Ectodermal cell (in vitro differentiated cells): ENCODE measurements at regions not wholly inside any gene's neighbourhood (a gene's known extent, or its start where the extent isn't known, plus 50 kb on each side); places are given as distances from the start of the nearest gene placed in this dataset.

ENCODE experiments used
- H3K27ac ChIP-seq: 2 replicates; pipeline ENCODE4 v1.7.0; 2013; ENCODE audit warnings: mild to moderate bottlenecking, low read depth, low read length; ENCODE audit not compliant: insufficient read depth, poor library complexity, severe bottlenecking
- H3K27me3 ChIP-seq: 2 replicates; pipeline ENCODE4 v1.7.0; 2013; ENCODE audit warnings: mild to moderate bottlenecking, low read length; ENCODE audit not compliant: insufficient read depth, control insufficient read depth, poor library complexity, severe bottlenecking
- H3K36me3 ChIP-seq: one replicate; pipeline ENCODE4 v1.7.0; 2013; ENCODE audit warnings: low read length; ENCODE audit not compliant: control insufficient read depth, insufficient read depth
- H3K4me1 ChIP-seq: one replicate; pipeline ENCODE4 v1.7.0; 2013; ENCODE audit warnings: low read length; ENCODE audit not compliant: control insufficient read depth, insufficient read depth
- H3K4me3 ChIP-seq: 2 replicates; pipeline ENCODE4 v1.7.0; 2013; ENCODE audit warnings: low read depth, low read length, control low read depth; ENCODE audit not compliant: insufficient read depth
- H3K9me3 ChIP-seq: 2 replicates; pipeline ENCODE4 v1.7.0; 2013; ENCODE audit warnings: mild to moderate bottlenecking, low read length, moderate library complexity; ENCODE audit not compliant: control insufficient read depth
- WGBS, 2 experiments: methylation state at CpG; one replicate each; pipeline ENCODE4 v1.1.7; 2013; ENCODE audit warnings: missing lambda C conversion rate in 2 of 2; 5-methylcytosine and 5-hydroxymethylcytosine counted together

DNA sequence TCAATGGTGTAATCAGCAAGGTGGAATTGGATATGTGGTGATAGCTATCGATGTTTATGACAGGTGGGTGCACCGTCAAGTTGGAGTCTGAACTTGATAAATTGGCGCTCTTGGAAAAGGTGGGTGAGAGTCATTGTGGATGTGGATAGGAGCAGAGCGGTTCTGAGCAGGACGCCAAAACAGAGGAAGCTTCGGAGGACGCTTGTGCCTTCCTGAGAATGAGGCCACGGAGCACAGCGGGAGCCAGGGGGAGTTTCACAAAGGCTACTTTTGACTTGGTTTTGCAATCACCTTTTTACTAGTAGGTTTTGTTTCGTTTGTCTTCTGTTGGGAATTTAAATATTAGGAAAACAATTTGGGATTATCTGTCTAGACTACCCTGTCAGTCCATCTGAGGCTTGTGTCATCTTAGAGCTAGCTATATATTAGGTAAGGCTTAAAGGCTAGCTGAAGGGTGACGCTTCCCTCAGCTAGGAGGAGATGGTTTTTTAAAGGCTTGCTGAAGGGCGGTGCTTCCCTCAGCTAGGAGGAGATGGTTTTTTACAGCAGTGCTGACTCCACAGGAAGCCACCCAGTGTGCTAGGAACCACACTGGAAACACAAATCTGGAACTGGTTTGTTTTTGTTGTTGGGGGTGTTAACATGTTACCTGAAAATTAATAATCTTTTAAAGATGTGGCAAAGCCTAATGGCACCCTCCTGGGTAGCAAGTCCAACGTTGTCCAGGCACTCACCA lies 142.4 kb upstream of the IRX4 start:
- H3K27me3 ChIP-seq: peaks cover 2% of the 10 kb centered on the region
- no peak overlapping the region for H3K27ac ChIP-seq
- H3K4me3 ChIP-seq: no peak overlapping the region
- WGBS, 2 experiments: 64% methylated on average over 13 of the region's 13 CpGs
- H3K36me3 ChIP-seq: no peaks in the 10 kb centered on the region
- no peaks in the 10 kb centered on the region for H3K4me1 ChIP-seq
- H3K9me3 ChIP-seq: no peaks in the 10 kb centered on the region

DNA sequence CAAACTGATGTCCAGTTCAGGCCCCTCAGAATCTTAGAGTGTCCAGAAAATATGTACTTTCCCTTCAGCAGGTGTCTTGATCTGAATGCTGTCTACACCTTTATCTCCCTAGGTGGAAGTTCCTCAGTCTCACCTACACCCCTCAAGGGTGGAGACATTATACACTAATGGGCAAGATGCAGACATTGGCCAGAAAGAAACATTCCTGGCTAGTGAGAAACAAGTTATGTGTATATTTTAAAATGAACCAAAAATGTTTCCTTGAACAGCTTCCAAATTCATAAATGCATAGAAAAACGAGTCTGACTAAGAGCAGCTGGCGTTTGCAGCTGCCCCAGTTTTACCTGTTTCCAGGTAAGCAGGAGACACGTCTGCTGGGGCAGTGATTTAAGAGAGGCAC lies 140.5 kb upstream of the IRX4 start:
- Histone ChIP-seq H3K27ac (no peak overlapping the region), H3K4me1 (no peaks in the 10 kb centered on the region), H3K27me3 (no peaks in the 10 kb centered on the region), H3K36me3 (no peaks in the 10 kb centered on the region), H3K9me3 (no peaks in the 10 kb centered on the region), H3K4me3 (no peak overlapping the region)
- WGBS, 2 experiments: 87 to 93% methylated on average over 3 of the region's 3 CpGs

DNA sequence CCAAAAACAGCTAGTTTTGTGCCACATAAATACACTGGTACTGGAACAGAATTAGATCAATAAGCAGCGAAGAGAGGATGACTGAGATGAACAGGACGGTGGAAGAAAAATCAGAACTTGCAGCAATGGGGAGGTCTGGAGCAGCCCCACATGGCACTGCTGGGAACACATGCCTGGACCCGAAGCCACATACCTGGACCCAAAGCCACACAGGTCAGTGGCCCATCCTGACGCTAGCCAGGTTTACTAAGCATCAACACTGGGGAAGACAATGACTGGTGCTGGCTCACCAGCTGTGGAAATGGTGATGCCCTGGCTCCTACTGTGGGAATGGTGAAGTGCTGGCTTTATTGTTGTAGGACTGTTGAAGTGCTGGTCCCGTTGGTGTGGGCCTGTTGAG lies 139.7 kb upstream of the IRX4 start:
- Histone ChIP-seq H3K9me3 (no peaks in the 10 kb centered on the region), H3K36me3 (no peaks in the 10 kb centered on the region), H3K4me1 (no peaks in the 10 kb centered on the region), H3K4me3 (no peak overlapping the region), H3K27me3 (no peaks in the 10 kb centered on the region), H3K27ac (no peak overlapping the region)
- WGBS, 2 experiments: 90 to 91% methylated on average over 5 of the region's 5 CpGs

DNA sequence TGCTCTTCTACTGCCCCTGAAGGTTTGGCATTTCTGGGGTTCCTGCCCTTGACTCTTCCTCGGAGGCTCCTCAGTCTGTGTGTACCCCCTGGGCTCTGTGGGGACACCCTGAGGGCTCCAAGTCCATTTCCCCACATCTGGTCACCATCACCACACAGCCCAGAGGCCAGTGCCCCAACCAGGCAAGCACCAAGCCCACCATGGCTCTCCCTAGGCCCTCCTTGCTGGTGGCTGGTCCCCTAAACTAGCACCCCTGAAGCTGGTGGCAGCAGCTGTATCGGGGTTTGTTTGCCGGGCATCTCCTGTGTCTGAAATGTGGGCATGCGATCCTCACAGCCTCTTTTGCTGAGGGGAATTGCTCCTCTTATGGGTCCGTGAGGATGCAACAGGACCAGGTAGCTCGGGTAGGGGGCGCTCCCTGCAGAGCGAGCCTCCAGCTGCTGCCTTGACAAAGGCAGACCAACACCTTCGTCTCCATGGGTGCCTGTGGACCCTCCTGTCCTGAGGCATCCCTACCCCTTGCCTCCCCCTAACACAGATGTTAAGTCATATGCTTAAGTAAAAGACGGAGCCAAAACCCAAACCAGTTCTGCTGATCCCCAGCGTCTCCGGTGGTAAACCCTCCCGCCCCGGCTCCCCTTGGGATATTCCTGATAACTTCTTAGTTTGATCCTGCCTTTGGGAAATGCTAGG lies 138.9 kb upstream of the IRX4 start:
- H3K27me3 ChIP-seq: no peaks in the 10 kb centered on the region
- no peaks in the 10 kb centered on the region for H3K36me3 ChIP-seq

DNA sequence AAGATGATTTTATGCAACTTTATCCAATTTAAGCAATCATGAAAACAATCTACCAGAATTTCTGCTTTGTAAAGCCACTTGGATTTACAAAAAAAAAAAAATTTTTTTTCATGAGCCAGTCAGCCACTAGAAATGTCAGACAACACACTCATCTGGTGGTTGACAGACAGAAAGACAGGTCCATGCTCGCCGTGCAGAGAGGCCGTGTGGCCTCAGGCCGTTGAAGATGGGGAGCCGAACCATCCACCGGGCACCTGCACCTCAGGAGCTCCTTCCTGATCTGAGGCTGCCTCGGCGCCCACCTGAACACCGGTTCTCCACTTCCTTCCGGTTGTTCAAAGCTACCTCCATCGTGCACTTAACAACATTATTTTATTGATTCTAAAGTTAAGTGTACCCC lies 138.0 kb upstream of the IRX4 start:
- H3K36me3 ChIP-seq: no peaks in the 10 kb centered on the region
- no peak overlapping the region for H3K27ac ChIP-seq
- 91 to 93% methylated on average over 11 of the region's 11 CpGs for WGBS, 2 experiments

More for the DNA sequence above, 138.9 kb upstream of the IRX4 start:
- 92 to 93% methylated on average over 14 of the region's 14 CpGs for WGBS, 2 experiments
- H3K4me1 ChIP-seq: no peaks in the 10 kb centered on the region
- H3K27ac ChIP-seq: no peak overlapping the region
- no peaks in the 10 kb centered on the region for H3K9me3 ChIP-seq
- H3K4me3 ChIP-seq: no peak overlapping the region

DNA sequence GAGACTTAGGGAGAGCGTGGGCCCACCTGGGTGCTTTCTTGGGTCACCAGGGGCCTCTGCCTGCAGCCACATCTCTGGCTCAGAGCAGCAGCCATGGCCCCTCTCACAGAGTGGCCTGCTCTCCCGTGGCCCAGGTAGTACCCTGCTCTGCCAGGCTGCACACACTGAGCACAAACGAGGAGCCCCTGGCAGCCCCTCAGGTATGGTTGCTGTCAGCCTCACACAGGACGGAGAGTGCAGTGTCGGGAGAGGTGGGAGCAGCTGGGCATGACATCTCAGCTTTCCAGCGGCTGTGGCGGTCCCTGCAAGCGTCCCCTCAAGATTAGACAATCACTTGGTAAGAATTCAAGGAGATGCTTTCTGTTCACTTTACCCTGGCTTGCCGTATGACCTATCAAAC lies 137.0 kb upstream of the IRX4 start:
- no peaks in the 10 kb centered on the region for H3K9me3 ChIP-seq
- no peak overlapping the region for H3K27ac ChIP-seq
- H3K4me1 ChIP-seq: no peaks in the 10 kb centered on the region
- H3K36me3 ChIP-seq: no peaks in the 10 kb centered on the region
- WGBS, 2 experiments: 92% methylated on average over 9 of the region's 9 CpGs
- no peaks in the 10 kb centered on the region for H3K27me3 ChIP-seq
- no peak overlapping the region for H3K4me3 ChIP-seq

More for the DNA sequence above, 138.0 kb upstream of the IRX4 start:
- no peaks in the 10 kb centered on the region for H3K4me1 ChIP-seq
- H3K9me3 ChIP-seq: no peaks in the 10 kb centered on the region
- H3K27me3 ChIP-seq: no peaks in the 10 kb centered on the region
- H3K4me3 ChIP-seq: no peak overlapping the region

DNA sequence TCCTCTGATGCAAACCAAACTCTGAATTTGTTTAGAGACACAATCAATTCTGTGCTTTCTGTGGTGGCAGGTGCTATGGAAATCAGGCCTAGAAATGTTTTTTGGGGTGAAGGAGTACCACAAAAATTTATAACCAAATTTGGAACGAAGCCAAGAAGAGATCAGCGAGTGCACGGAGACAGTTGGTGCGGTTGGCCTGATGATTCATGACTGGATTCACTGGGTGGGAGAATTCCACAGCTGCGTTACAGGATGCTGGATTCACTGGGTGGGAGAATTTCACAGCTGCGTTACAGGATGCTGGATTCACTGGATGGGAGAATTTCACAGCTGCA lies 135.6 kb upstream of the IRX4 start:
- H3K4me3 ChIP-seq: no peak overlapping the region
- no peaks in the 10 kb centered on the region for H3K4me1 ChIP-seq
- no peaks in the 10 kb centered on the region for H3K36me3 ChIP-seq
- H3K27ac ChIP-seq: no peak overlapping the region
- WGBS, 2 experiments: 89 to 94% methylated on average over 6 of the region's 6 CpGs
- no peaks in the 10 kb centered on the region for H3K9me3 ChIP-seq
- H3K27me3 ChIP-seq: no peaks in the 10 kb centered on the region

DNA sequence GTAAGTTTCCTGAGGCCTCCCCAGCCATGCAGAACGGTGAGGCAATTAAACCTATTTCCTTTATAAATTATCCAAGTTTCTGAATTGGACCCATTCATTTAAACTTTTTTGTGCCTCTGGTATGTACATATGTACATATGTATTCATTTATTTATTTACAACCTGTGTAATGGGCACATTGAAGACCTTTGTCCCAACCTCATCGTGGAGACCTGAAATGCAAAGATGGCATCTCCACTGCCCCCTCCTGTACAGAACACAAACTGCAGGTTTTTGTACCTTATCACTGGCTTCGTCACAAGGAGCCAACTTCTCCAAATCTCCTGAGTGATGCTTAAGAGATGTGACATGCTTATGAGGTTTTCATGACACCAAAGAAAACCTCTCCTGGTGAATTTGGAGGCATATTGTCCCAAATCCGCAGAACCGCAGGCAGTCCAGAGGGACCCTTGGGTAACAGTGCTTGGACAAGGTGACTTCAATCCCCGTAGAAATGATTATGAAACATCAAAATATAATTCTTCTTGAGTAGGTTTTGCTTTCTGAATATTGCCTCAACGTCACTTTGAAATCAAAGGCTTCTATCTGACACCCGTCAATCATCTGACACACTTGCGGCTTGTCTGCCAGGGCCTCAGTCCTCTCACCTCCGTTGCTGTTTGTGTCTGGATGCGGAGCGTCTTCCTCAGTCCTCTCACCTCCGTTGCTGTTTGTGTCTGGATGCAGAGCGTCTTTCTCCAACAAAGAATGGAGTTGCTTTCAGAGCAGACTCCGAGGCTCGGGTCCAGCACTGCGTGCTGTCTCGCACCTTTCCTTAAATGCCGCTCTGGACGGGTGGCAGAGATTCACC lies 135.0 kb upstream of the IRX4 start:
- no peaks in the 10 kb centered on the region for H3K27me3 ChIP-seq
- H3K4me1 ChIP-seq: no peaks in the 10 kb centered on the region
- H3K36me3 ChIP-seq: no peaks in the 10 kb centered on the region
- H3K27ac ChIP-seq: no peak overlapping the region
- H3K4me3 ChIP-seq: no peak overlapping the region
- 85 to 88% methylated on average over 20 of the region's 20 CpGs for WGBS, 2 experiments
- no peaks in the 10 kb centered on the region for H3K9me3 ChIP-seq

DNA sequence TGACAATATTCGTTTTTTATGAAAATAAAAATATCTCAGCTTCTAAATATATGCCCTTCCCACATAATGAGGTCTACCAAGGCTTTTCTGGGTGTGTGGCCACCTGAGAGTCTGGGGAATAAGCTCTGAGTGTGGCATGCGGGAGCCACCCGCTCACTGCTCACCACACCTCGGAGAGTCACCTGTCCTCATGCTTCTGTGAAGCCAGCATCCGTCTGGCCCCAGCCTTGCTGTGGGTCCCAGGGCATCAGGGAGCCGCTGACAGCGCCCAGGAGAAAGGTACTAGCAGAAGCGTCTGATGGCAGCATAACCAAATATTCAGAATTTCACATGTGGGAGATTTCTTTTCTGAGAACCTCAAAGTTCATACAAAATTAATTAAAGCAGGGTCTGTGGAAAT lies 133.2 kb upstream of the IRX4 start:
- Histone ChIP-seq H3K4me3 (no peak overlapping the region), H3K4me1 (no peaks in the 10 kb centered on the region), H3K9me3 (no peaks in the 10 kb centered on the region), H3K27me3 (no peaks in the 10 kb centered on the region), H3K27ac (no peak overlapping the region), H3K36me3 (no peaks in the 10 kb centered on the region)
- WGBS, 2 experiments: 90 to 95% methylated on average over 7 of the region's 8 CpGs
